ENCODE measurements at regions not wholly inside any gene's neighbourhood (a gene's known extent, or its start where the extent isn't known, plus 50 kb on each side); places are given as distances from the start of the nearest gene placed in this dataset.

- no peak for DNase-seq (ENCODE audit: low spot score)
These were observed 59.7 kb upstream of the TRPC4 start for GRCh38 chr13:37929308-37929707.

GRCh38 chr13:37927561-37927960 lies 58.0 kb upstream of the TRPC4 start:
- no peak for DNase-seq (ENCODE audit: low spot score)

GRCh38 chr13:37925878-37926473 lies 56.4 kb upstream of the TRPC4 start:
- no peak for DNase-seq (ENCODE audit: low spot score)

GRCh38 chr13:37923236-37923635 lies 53.7 kb upstream of the TRPC4 start:
- DNase-seq (ENCODE audit: low spot score) = no peak

GRCh38 chr13:37919329-37919880 lies 49.8 kb upstream of the TRPC4 start:
- no peak for DNase-seq (ENCODE audit: low spot score)

All from hepatic stellate cell (primary cell).